Activated CD8-positive, alpha-beta T cell treated with anti-CD3 and anti-CD28 coated beads for 36 hours (primary cell): ENCODE measurements at regions not wholly inside any gene's neighbourhood (a gene's known extent, or its start where the extent isn't known, plus 50 kb on each side); places are given as distances from the start of the nearest gene placed in this dataset.
"Not testable (repeated sequence)": the region's sequence is repeated elsewhere in the genome, so short reads cannot be mapped to it uniquely, and the experiment has no call there.

ENCODE experiments used
- ATAC-seq: fragments of 200-7000 bp; cut with Tn5 transposase; one replicate; pipeline ENCODE4 v1.10.0; 2021; ENCODE audit warnings: mild to moderate bottlenecking, moderate library complexity
- CTCF ChIA-PET: fragments of 350-600 bp; sonication (Branson Sonifier 250); formaldehyde crosslinking; loops from one replicate; lab custom pipeline; 2021; ENCODE audit warnings: antibody characterized with exemption; lab: Charles Lee
- POLR2A ChIA-PET: fragments of 350-600 bp; sonication (Branson Sonifier 250); formaldehyde crosslinking; loops from one replicate; lab custom pipeline; 2021; ENCODE audit warnings: antibody characterized with exemption; lab: Charles Lee
- DNase-seq: peaks from one replicate; pipeline ENCODE4 v3.0.0-alpha.2; 2020
- H3K27ac Mint-ChIP-seq: one replicate; pipeline ENCODE4 v1.8.0; 2021; ENCODE audit warnings: mild to moderate bottlenecking, mixed read lengths
- H3K27me3 Mint-ChIP-seq: one replicate; pipeline ENCODE4 v1.8.0; 2021; ENCODE audit warnings: mixed read lengths
- H3K36me3 Mint-ChIP-seq: one replicate; pipeline ENCODE4 v1.8.0; 2021; ENCODE audit warnings: low read depth, mixed read lengths
- H3K4me1 Mint-ChIP-seq: one replicate; pipeline ENCODE4 v1.8.0; 2021; ENCODE audit warnings: low read depth, mixed read lengths
- H3K4me3 Mint-ChIP-seq: one replicate; pipeline ENCODE4 v1.8.0; 2021; ENCODE audit warnings: mild to moderate bottlenecking, moderate library complexity, mixed read lengths
- H3K9me3 Mint-ChIP-seq: one replicate; pipeline ENCODE4 v1.8.0; 2021; ENCODE audit warnings: mixed read lengths
- intact Hi-C: fragments of 100-400 bp; cut with micrococcal nuclease; formaldehyde crosslinking; loops from one replicate; pipeline ENCODE4 v1.10.0; 2022
- TF ChIP-seq, protein P1 (sequence below): fragments of 200-600 bp; IDR thresholded peaks from one replicate; pipeline ENCODE4 v1.8.0; 2022; ENCODE audit warnings: antibody characterized with exemption, mild to moderate bottlenecking

- ATAC-seq (no peak), DNase-seq (no peak)
- intact Hi-C loops: no loop called here
- Mint-ChIP-seq H3K9me3 (peaks cover 1% of the 10 kb centered on the region), H3K27me3 (no peaks in the 10 kb centered on the region), H3K4me3 (no peak overlapping the region), H3K27ac (no peak overlapping the region), H3K4me1 (no peaks in the 10 kb centered on the region), H3K36me3 (no peaks in the 10 kb centered on the region)
- POLR2A ChIA-PET: no interaction called here
- CTCF ChIA-PET: no interaction called here
- TF ChIP-seq, protein P1, sequence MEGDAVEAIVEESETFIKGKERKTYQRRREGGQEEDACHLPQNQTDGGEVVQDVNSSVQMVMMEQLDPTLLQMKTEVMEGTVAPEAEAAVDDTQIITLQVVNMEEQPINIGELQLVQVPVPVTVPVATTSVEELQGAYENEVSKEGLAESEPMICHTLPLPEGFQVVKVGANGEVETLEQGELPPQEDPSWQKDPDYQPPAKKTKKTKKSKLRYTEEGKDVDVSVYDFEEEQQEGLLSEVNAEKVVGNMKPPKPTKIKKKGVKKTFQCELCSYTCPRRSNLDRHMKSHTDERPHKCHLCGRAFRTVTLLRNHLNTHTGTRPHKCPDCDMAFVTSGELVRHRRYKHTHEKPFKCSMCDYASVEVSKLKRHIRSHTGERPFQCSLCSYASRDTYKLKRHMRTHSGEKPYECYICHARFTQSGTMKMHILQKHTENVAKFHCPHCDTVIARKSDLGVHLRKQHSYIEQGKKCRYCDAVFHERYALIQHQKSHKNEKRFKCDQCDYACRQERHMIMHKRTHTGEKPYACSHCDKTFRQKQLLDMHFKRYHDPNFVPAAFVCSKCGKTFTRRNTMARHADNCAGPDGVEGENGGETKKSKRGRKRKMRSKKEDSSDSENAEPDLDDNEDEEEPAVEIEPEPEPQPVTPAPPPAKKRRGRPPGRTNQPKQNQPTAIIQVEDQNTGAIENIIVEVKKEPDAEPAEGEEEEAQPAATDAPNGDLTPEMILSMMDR: no peak
Observed at GRCh38 chr1:217982331-217983050, 302.6 kb upstream of the RRP15 start.

GRCh38 chr1:217983051-217983375 is 302.1 kb upstream of the RRP15 start:
- POLR2A ChIA-PET: no interaction called here
- Mint-ChIP-seq H3K27ac (no peak overlapping the region), H3K4me3 (no peak overlapping the region), H3K9me3 (peaks cover 1% of the 10 kb centered on the region), H3K36me3 (no peaks in the 10 kb centered on the region), H3K4me1 (no peaks in the 10 kb centered on the region), H3K27me3 (no peaks in the 10 kb centered on the region)
- CTCF ChIA-PET: no interaction called here
- TF ChIP-seq, protein P1: no peak
- intact Hi-C loops: no loop called here
- DNase-seq (no peak), ATAC-seq (no peak)

- ChIA-PET CTCF (no interaction called here), POLR2A (no interaction called here)
- Mint-ChIP-seq H3K27ac (no peak overlapping the region), H3K9me3 (peaks cover 1% of the 10 kb centered on the region), H3K36me3 (no peaks in the 10 kb centered on the region), H3K27me3 (no peaks in the 10 kb centered on the region), H3K4me1 (no peaks in the 10 kb centered on the region), H3K4me3 (no peak overlapping the region)
- DNase-seq: no peak
- ATAC-seq: no peak
- intact Hi-C loops: no loop called here
- TF ChIP-seq, protein P1: no peak
Observed at GRCh38 chr1:217985641-217986040, 299.5 kb upstream of the RRP15 start.

DNA sequence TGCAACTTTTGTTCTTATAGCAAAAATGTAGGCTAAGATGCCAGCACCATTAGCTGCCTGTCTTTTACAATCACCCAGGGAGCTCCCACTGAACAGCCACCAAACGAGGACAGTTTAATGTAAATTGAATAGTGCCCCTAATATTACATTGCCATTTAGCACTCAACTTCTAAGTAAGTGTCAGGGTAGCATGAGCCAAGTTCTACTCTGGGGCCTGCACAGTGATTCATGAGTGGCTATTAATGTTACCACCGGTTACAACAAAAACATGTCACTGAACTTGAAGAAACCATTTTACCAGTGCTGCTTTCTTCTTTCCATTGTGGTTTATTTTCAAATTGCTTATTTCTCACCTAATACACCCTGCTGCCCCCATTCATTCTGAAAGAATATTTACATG is 295.6 kb upstream of the RRP15 start:
- CTCF ChIA-PET: no interaction called here
- ATAC-seq: no peak
- Mint-ChIP-seq H3K4me1 (no peaks in the 10 kb centered on the region), H3K27ac (no peak overlapping the region), H3K9me3 (no peaks in the 10 kb centered on the region), H3K27me3 (no peaks in the 10 kb centered on the region), H3K36me3 (no peaks in the 10 kb centered on the region), H3K4me3 (no peak overlapping the region)
- DNase-seq: no peak
- TF ChIP-seq, protein P1: no peak
- intact Hi-C loops: no loop called here
- POLR2A ChIA-PET: no interaction called here

DNA sequence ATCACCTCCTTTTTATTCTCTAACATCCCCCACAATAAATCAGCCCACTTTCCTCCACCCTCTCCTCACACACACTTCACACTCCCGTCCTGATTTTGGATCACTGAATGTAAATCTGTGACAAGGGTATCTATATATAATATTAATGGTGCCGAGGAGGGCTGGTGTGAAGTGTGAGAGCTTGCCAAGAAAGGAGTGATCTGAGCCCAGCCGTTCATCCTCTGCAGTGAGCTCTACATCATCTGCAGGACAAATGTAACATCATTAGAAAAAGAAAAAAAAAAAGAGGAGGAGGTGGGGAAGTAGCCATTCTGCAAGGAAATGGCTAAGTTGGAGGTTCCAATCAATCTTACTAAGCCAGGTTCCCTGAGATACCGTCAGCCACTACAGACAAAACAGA is 291.7 kb upstream of the RRP15 start:
- TF ChIP-seq, protein P1: no peak
- POLR2A ChIA-PET: no interaction called here

DNA sequence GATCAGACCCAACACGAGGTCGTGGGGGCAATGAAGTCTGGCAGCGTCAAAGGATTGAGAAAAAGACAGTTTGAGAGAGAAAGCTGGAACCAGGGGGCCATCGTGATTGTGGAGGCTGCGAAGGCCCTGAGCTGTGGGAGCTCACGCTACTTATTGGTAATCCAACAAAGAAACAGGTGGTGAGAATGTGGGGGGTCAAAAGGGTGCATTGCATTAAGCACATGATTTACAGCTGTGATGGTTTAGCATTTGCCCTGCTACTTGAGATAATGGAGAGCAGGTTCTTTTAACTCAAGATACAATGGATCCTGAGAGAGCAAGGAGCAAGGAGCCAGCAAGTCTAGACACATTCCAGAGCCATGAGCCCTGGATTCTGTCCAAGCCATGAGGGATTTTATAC is 276.8 kb upstream of the RRP15 start:
- H3K36me3 Mint-ChIP-seq, ATAC-seq, POLR2A ChIA-PET, H3K9me3 Mint-ChIP-seq, intact Hi-C loops, H3K27ac Mint-ChIP-seq, CTCF ChIA-PET, H3K27me3 Mint-ChIP-seq, H3K4me3 Mint-ChIP-seq, H3K4me1 Mint-ChIP-seq, DNase-seq: not testable (repeated sequence)

More for the DNA sequence above, 291.7 kb upstream of the RRP15 start:
- Mint-ChIP-seq H3K9me3 (no peaks in the 10 kb centered on the region), H3K4me1 (no peaks in the 10 kb centered on the region), H3K27me3 (no peaks in the 10 kb centered on the region), H3K4me3 (no peak overlapping the region), H3K36me3 (no peaks in the 10 kb centered on the region), H3K27ac (no peak overlapping the region)
- no peak for ATAC-seq
- CTCF ChIA-PET: no interaction called here
- intact Hi-C loops: no loop called here
- DNase-seq: no peak

DNA sequence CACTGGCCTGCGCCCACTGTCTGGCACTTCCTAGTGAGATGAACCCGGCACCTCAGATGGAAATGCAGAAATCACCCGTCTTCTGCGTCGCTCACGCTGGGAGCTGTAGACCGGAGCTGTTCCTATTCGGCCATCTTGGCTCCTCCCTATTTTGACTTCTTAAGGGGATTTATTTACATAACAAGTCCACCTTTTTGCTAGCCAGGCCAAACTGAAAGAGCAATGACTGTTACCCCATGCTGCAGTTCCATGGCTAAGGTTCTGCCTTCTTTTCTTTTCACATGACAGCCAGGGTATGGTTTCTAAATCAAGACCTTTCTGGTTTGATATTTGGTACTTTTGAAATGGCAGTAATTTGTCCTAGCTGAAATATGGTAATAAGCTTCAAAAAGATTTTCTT is 270.0 kb upstream of the RRP15 start:
- DNase-seq, ATAC-seq, H3K27ac Mint-ChIP-seq, POLR2A ChIA-PET, H3K4me3 Mint-ChIP-seq, intact Hi-C loops, H3K36me3 Mint-ChIP-seq, CTCF ChIA-PET, H3K4me1 Mint-ChIP-seq, H3K27me3 Mint-ChIP-seq, H3K9me3 Mint-ChIP-seq: not testable (repeated sequence)
